Ovary (tissue), 7 donors: ENCODE measurements at regions not wholly inside any gene's neighbourhood (a gene's known extent, or its start where the extent isn't known, plus 50 kb on each side); places are given as distances from the start of the nearest gene placed in this dataset.

Experiments used
- DNase-seq, 5 donors: peaks; one replicate each; pipeline ENCODE4 v3.0.0-alpha.2; 2019 to 2020
- H3K27ac ChIP-seq, 2 donors: fragments of 200-600 bp; one replicate each; pipeline versions ENCODE4 v1.5.1 to v1.8.0; 2019 to 2022
- H3K27me3 ChIP-seq: fragments of 200-600 bp; one replicate; pipeline ENCODE4 v1.8.0; 2022
- H3K36me3 ChIP-seq: fragments of 200-600 bp; sonication (generic); one replicate; pipeline ENCODE4 v1.5.1; 2019
- H3K4me1 ChIP-seq: one replicate; pipeline ENCODE4 v1.8.1; 2013; ENCODE audit warnings: mild to moderate bottlenecking, moderate library complexity; ENCODE audit not compliant: insufficient read depth
- H3K4me3 ChIP-seq: fragments of 200-600 bp; sonication (generic); one replicate; pipeline ENCODE4 v1.5.1; 2017
- H3K9me3 ChIP-seq, 2 donors: fragments of 200-600 bp in 1 of 2; sonication (generic) in 1 of 2; one replicate each; pipeline versions ENCODE4 v1.5.1 to v1.8.1; 2013 to 2019; ENCODE audit warnings: mild to moderate bottlenecking in 1 of 2, moderate library complexity in 1 of 2
- CTCF ChIP-seq, 3 donors: fragments of 450-650 bp in 2 of 3; fragments of 200-600 bp in 1 of 3; IDR thresholded peaks; one replicate each; pipeline versions ENCODE4 v1.5.1 to v1.8.0; 2016 to 2022; ENCODE audit warnings: antibody characterized with exemption in 3 of 3, mild to moderate bottlenecking in 1 of 3
- EP300 ChIP-seq: sonication (generic); formaldehyde crosslinking; IDR thresholded peaks from one replicate; pipeline ENCODE4 v1.6.1; 2017; ENCODE audit warnings: antibody characterized with exemption
- POLR2A ChIP-seq: fragments of 450-650 bp; IDR thresholded peaks from one replicate; pipeline ENCODE4 v1.6.1; 2017; ENCODE audit warnings: antibody characterized with exemption, mild to moderate bottlenecking, moderate library complexity
- WGBS, 3 donors: extraction: QIAGEN DNeasy Blood & Tissue Kit in 1 of 3; methylation state at CpG; one replicate each; pipeline versions ENCODE4 v1.1.5 to v1.1.7; 2013 to 2017; 5-methylcytosine and 5-hydroxymethylcytosine counted together
- intact Hi-C, 4 donors: fragments of 100-400 bp; cut with DNase I; formaldehyde crosslinking; loops; one replicate each; pipeline versions ENCODE4 v1.11.0 to v1.15.1; 2022 to 2023
- donor health status: DM: no; HTN: no; CAD: no; lungs with moderate emphysema.
- donor health status: DM: no; HTN: no; CAD: no.
- donor health status: Bipolar disorder and iron deficiency.
- donor health status: DM: no; HTN: no; CAD: no.
- donor health status: DM: yes; HTN: yes; CAD: no.

- 34 to 47% (median 43%) methylated on average over 2 of the region's 2 CpGs for WGBS, 3 donors
- H3K4me1 ChIP-seq: no peaks in the 10 kb centered on the region
- H3K36me3 ChIP-seq: no peaks in the 10 kb centered on the region
- intact Hi-C loops: no loop called here
- no peak for TF ChIP-seq CTCF (IDR thresholded peaks at IDR 0.05)
- no peak for TF ChIP-seq POLR2A
- no peak for TF ChIP-seq EP300
- H3K9me3 ChIP-seq: no peaks in the 10 kb centered on the region
- no peak overlapping the region for H3K27ac ChIP-seq
- no peak for DNase-seq
- H3K4me3 ChIP-seq: no peak overlapping the region
- no peaks in the 10 kb centered on the region for H3K27me3 ChIP-seq
These were observed 650.9 kb upstream of the ADGRL2 start for GRCh38 chr1:81149649-81150325.

- no peaks in the 10 kb centered on the region for H3K9me3 ChIP-seq
- intact Hi-C loops: no loop called here
These were observed 656.4 kb upstream of the ADGRL2 start for GRCh38 chr1:81144240-81144825.

GRCh38 chr1:81142099-81142826, 658.5 kb upstream of the ADGRL2 start:
- intact Hi-C loops: no loop called here
- 57 to 71% (median 66%) methylated on average over 1 of the region's 1 CpG for WGBS, 3 donors
- Histone ChIP-seq H3K4me3 (no peak overlapping the region), H3K36me3 (no peaks in the 10 kb centered on the region), H3K27ac (no peak overlapping the region), H3K9me3 (no peaks in the 10 kb centered on the region), H3K27me3 (no peaks in the 10 kb centered on the region), H3K4me1 (no peaks in the 10 kb centered on the region)
- DNase-seq: no peak
- no peak for TF ChIP-seq EP300
- TF ChIP-seq CTCF (IDR thresholded peaks at IDR 0.05): no peak
- TF ChIP-seq POLR2A: no peak

More at GRCh38 chr1:81144240-81144825, 656.4 kb upstream of the ADGRL2 start:
- 80 to 84% (median 83%) methylated on average over 4 of the region's 4 CpGs for WGBS, 3 donors
- DNase-seq: no peak
- Histone ChIP-seq H3K27ac (no peak overlapping the region), H3K4me1 (no peaks in the 10 kb centered on the region), H3K36me3 (no peaks in the 10 kb centered on the region), H3K4me3 (no peak overlapping the region), H3K27me3 (no peaks in the 10 kb centered on the region)
- TF ChIP-seq CTCF (IDR thresholded peaks at IDR 0.05) (no peak), EP300 (no peak), POLR2A (no peak)

- peaks cover 3% of the 10 kb centered on the region for H3K27me3 ChIP-seq
- no peak for TF ChIP-seq EP300
- no peak for TF ChIP-seq CTCF (IDR thresholded peaks at IDR 0.05)
- no peak for TF ChIP-seq POLR2A
- H3K9me3 ChIP-seq: no peaks in the 10 kb centered on the region
- no peak for DNase-seq
- no peak overlapping the region for H3K4me3 ChIP-seq
- H3K27ac ChIP-seq: no peak overlapping the region
- H3K36me3 ChIP-seq: no peaks in the 10 kb centered on the region
- intact Hi-C loops: no loop called here
- 93 to 97% (median 95%) methylated on average over 6 of the region's 6 CpGs for WGBS, 3 donors
- no peaks in the 10 kb centered on the region for H3K4me1 ChIP-seq
These were observed 665.2 kb upstream of the ADGRL2 start for GRCh38 chr1:81135524-81135923.
